Stimulated activated CD8-positive, alpha-beta memory T cell treated with anti-CD3 and anti-CD28 coated beads, Interleukin-12 subunit alpha, Interleukin-12 subunit beta, amount 100 ng/mL, for 1 hour (primary cell): ENCODE measurements at regions not wholly inside any gene's neighbourhood (a gene's known extent, or its start where the extent isn't known, plus 50 kb on each side); places are given as distances from the start of the nearest gene placed in this dataset.

ENCODE experiments used
- DNase-seq: peaks from one replicate; pipeline ENCODE4 v3.0.0-alpha.2; 2020; ENCODE audit warnings: low read depth

DNA sequence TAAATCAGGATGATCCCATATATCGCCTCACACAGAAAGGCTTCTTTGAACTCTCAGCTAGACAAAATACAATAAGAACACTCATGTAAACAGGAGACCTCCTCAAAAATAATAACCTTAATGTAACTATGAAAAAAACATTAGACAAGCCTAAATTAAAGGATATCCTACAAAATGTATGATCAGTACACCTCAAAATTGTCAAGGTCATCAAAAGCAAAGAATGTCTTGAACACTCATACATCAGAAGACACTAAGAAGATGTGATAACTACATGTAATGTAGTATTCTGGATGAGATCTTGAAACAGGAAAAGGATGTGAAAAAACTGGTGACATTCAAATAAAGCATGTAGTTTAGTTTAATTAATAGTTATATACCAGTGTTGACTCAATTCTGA, 616.8 kb upstream of the ZEB2 start:
- no peak for DNase-seq

DNA sequence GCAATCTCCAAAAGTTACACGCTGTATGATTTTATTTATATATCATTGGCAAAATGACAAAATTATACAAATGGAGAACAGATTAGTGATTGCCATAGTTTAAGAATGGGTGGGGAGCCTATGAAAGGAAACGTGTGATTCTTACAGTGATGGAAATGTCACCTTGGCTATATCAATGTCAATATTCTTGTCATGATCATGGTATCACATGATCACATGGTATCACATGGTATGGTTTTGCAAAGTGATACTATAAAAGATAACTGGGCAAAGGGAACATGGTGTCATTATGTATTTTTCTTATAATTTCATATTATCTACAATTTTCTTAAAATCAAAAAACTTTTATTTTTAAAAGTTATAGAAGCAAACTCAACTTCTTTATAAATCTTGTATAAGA, 606.2 kb upstream of the ZEB2 start:
- no peak for DNase-seq

GRCh38 chr2:145124085-145124484, 604.2 kb upstream of the ZEB2 start:
- DNase-seq: no peak

- DNase-seq: no peak
Measured at GRCh38 chr2:145123606-145124005, 603.7 kb upstream of the ZEB2 start.

DNA sequence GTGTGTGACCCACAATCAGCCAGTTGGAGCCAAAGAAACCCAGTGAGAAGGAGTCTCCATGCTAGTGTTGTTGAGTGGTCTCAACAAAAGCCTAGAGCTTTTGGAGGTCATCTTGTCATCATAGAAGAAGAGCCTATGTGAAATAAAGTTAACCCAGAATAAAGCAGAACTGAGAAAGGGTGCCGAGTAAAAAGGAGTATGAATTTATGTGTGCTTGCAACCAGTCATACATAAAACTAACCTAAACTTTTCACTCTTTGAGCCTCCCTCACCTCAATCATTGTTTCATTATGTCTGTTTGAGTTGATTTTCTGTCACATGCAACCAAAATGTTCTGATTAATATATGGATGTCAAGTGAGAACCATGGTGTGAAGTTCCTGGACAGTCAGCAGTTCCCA, 599.3 kb upstream of the ZEB2 start:
- no peak for DNase-seq

- DNase-seq: no peak
Measured at GRCh38 chr2:145116834-145117725, 597.2 kb upstream of the ZEB2 start.

DNA sequence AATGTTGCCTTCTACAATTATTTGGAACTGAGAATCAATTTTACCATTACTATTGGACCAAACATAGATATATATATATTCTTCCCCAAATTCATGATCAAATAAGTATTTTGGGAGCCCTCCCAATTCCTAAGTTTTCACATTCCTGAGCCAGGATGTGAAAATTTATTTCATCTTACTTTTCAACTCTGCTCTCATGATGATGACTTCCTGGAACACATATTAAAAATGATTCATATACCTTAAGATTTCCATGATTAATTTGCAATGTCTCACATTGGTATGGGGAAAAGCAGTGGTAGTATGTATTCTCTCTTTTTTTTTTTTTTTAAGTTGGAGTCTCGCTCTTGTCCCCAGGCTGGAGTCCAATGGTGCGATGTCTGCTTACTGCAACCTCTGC, 596.1 kb upstream of the ZEB2 start:
- no peak for DNase-seq

DNA sequence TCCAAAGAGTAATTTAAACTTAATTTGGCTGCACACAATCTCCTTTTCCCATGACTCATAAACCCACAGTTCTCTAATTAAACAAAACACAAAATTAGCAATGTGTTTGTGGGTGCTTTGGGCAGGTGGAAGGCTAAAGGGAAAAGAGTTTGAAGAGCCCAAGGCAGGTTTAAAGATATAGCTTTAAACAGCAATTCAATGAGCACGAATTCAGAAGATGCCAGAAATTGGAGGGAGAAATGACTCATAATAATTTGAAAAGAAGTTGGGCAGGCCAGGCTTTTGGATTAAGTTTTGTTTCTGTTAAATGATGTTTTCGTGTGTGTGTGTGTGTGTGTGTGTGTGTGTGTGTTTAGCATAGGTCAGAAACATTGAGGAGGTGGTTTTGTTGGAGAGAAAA, 594.8 kb upstream of the ZEB2 start:
- DNase-seq: no peak

DNA sequence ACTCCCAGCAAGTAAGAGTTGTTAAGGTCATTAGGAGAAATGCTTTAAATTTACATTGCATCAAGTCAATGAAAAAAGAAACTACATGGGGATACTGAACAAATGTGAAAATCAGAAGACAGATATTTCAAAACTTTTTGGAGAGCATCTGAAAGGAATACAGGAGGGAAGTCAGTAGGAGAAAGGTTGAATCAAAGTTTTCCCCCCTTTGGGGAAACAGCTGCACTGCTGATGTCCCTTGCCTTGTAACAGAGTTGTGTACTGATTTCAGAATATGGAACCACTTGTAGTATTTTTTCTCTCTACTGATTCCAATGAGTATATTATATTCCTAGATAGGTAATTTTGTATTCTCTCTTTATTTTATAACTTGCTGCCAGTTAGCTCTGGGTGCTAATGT, 592.5 kb upstream of the ZEB2 start:
- DNase-seq: no peak

GRCh38 chr2:145110668-145111356, 590.9 kb upstream of the ZEB2 start:
- no peak for DNase-seq

DNA sequence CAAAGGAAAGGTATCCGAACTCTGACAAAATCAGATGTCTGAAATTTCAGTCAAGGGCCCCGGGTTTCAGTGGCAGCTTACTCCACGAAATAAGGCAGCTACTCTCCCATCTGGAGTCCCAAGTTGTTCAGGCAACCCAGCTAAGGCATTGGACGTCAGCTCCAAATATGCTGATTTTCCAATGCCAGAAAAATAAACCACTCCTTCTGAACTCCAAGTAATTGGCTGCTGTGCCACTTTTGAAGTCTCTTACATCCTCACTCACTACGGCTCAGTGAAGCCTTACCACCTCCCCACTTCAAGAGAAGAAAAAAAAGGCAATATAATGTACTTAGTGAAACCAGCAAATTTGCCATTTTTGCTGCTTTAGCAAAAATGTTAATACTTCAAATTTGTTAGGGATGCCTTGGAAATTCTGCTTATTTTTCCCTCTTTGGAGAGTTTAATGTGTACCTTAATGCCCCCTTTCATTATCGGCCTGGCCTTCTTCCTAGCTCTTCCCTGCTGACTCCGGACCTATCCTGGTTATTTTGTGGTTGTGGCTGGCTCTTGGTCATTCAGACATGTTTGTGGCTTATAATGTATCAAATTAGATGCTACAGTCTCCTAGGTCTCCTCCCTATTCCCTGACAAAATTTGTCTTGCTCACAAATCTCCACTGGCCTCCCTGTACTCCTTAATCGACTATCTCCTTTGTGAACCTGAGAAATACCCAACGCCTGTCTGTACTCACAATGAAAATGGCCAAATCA, 589.2 kb upstream of the ZEB2 start:
- no peak for DNase-seq

DNA sequence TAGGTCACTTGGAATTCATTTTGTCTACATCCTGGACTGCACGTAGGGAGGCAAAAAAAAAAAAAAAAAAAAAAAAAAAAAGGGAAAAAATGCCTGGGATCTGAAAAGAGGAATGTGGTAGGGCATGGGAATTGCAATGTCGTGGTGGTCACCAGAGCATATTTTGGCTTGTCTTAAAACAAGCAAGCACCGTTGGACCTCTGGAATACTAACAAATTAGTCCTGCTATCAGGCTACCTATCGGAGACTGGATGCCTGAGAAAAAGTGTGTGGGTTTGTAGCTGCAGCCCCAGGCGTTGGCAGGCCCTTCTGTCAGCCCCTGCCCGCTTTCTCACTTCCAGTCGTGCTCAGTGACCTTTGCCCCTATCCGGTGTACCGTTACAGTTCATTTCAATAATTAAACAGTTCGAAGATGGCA, 588.5 kb upstream of the ZEB2 start:
- DNase-seq: no peak

DNA sequence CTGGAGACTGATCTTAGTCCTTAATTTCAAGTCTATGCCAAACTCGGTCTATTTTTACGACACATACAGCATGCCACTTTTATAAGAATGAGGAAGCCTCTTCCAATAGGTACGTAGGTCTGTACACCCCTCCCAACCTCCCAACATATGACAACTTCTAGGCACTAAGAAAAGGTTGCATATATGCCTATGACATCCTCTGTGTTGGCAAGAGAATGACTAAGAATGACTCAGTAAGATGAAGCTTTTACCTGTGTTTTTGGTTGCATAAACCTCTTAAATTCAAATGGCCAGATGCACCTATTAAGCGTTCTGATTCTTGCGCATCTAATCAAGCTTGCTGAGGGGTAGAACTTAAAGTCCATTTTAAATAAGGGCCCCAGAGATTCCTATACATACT, 586.4 kb upstream of the ZEB2 start:
- DNase-seq: no peak

DNA sequence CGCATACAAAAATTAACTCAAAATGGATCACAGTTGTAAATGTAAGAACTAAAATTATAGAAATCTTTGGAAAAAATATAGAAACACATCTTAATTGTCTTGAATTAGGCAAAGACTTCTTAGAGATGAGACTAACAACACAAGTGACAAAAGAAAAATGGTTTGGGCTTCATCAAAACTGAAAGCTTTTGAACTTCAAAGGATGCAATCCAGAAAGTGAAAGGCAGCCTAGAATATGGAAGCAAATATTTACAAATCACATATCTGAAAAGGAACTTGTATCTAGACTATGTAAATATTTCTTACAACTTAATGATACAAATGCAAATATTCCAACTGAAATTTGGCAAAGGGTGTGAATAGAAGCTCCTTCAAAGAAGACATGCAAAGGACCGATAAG, 582.8 kb upstream of the ZEB2 start:
- no peak for DNase-seq

DNA sequence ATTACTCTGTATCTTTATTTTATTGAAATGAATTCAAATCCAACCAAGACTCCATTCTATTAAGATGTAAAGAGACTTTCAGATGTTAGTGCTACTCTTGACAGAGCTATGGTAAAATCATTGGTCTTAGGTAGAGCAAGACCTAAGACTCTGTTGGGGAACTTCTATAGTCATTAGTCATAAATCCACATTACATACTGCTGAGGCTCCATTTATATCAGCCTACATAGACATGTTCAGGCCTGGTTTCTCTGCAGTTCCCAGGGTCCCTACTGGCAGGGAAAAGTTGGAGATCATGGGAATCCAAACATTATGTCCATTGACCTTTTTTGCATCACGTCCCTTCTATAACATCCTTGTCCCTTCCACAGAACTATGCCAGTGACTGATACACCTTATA, 580.4 kb upstream of the ZEB2 start:
- no peak for DNase-seq

GRCh38 chr2:145096582-145096981, 576.7 kb upstream of the ZEB2 start:
- DNase-seq: no peak

GRCh38 chr2:145095641-145096435, 575.9 kb upstream of the ZEB2 start:
- DNase-seq: no peak

DNA sequence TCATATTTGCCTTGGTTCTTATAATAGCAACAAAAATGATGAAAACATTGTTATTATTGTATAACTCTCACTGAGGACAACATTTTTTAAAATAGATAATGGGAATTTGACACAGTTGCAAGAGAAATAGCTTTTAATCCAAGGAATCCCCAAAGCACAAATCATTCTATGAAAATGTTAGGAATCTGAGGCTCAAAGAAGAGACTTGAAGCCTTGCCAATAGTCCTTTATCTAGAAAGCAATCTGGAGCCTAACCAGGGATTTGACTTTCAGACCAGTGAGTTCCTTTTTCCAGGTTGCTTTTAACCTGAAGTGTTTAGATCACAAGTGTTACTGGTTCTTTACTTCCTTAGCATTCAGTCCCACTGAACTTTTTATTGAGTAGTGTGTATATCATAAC, 574.5 kb upstream of the ZEB2 start:
- DNase-seq: no peak

DNA sequence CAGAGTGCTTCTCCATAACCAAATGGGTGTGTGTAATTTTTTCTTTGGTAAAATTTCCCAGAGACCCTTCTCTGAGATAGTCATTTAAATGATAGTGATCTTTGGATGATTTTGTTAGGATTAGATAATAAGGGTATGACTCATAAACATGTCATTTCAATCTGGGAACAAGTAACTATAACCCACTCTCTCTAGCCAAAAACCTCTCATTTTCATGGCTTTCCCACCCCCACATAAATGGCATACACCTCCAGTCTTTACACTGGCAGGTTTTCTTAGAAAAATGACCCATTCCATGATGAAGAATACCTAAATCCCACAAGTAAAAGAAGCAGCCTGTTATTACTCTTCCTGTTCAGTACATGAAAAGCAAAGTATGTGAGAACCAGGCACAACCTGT, 572.0 kb upstream of the ZEB2 start:
- DNase-seq: no peak

- DNase-seq: no peak
Measured at GRCh38 chr2:145090841-145091761, 571.2 kb upstream of the ZEB2 start.

DNA sequence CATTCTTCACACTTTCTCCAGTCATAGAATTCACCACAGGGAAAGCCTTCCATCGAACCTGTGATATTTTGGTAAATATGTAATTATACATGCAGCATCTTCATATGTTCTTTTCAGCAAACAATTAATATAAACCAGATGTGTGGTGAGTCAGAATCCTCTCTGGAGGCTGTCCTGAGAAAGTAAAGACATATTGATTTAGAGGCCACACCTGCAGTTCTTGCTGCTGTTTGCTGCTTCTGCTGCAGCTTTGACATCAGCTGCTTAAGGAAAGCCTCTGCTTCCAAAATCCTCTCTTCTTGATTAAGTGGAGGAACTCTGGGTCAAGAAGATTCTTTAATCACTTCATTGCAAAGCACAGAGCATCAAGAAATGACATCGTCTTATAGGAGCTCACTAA, 568.8 kb upstream of the ZEB2 start:
- DNase-seq: no peak
